M059J (cell line): ENCODE measurements at regions not wholly inside any gene's neighbourhood (a gene's known extent, or its start where the extent isn't known, plus 50 kb on each side); places are given as distances from the start of the nearest gene placed in this dataset.
"Not testable (repeated sequence)": the region's sequence is repeated elsewhere in the genome, so short reads cannot be mapped to it uniquely, and the experiment has no call there.

ENCODE experiments used
- DNase-seq: peaks from one replicate; pipeline ENCODE4 v3.0.0-alpha.2; 2012; ENCODE audit warnings: low read depth

GRCh38 chr5:38607396-38607795 is 51.0 kb upstream of the LIFR start:
- DNase-seq = peak; percentile 95

- peak; percentile 85 for DNase-seq
Observed at GRCh38 chr5:38607930-38608564, 51.6 kb upstream of the LIFR start.

- no peak for DNase-seq
Observed at GRCh38 chr5:38608874-38609273, 52.4 kb upstream of the LIFR start.

- no peak for DNase-seq
Observed at GRCh38 chr5:38612851-38613250, 56.4 kb upstream of the LIFR start.

GRCh38 chr5:38613490-38613889 is 57.0 kb upstream of the LIFR start:
- no peak for DNase-seq

- DNase-seq = no peak
Observed at GRCh38 chr5:38613992-38614836, 57.8 kb upstream of the LIFR start.

GRCh38 chr5:38615042-38615441 is 58.6 kb upstream of the LIFR start:
- no peak for DNase-seq

GRCh38 chr5:38615981-38616451 is 59.6 kb upstream of the LIFR start:
- DNase-seq = no peak

GRCh38 chr5:38618154-38618553 is 61.7 kb upstream of the LIFR start:
- DNase-seq = no peak

- DNase-seq = no peak
Observed at GRCh38 chr5:38621331-38621730, 64.9 kb upstream of the LIFR start.

- no peak for DNase-seq
Observed at GRCh38 chr5:38621840-38622437, 65.5 kb upstream of the LIFR start.

GRCh38 chr5:38622723-38623129 is 66.3 kb upstream of the LIFR start:
- no peak for DNase-seq

- not testable (repeated sequence) for DNase-seq
Observed at GRCh38 chr5:38624541-38624940, 68.1 kb upstream of the LIFR start.

- DNase-seq = not testable (repeated sequence)
Observed at GRCh38 chr5:38631376-38631775, 74.9 kb upstream of the LIFR start.

- peak; percentile 35 for DNase-seq
Observed at GRCh38 chr5:38634568-38635369, 78.3 kb upstream of the LIFR start.

GRCh38 chr5:38636626-38637025 is 80.2 kb upstream of the LIFR start:
- no peak for DNase-seq

GRCh38 chr5:38638656-38639055 is 82.2 kb upstream of the LIFR start:
- no peak for DNase-seq

- DNase-seq = peak; percentile 42
Observed at GRCh38 chr5:38639377-38640358, 83.2 kb upstream of the LIFR start.

- DNase-seq = peak; percentile 53
Observed at GRCh38 chr5:38641003-38641402, 84.6 kb upstream of the LIFR start.

GRCh38 chr5:38642189-38642911 is 85.9 kb upstream of the LIFR start:
- no peak for DNase-seq
